ENCODE measurements at regions not wholly inside any gene's neighbourhood (a gene's known extent, or its start where the extent isn't known, plus 50 kb on each side); places are given as distances from the start of the nearest gene placed in this dataset.

DNA sequence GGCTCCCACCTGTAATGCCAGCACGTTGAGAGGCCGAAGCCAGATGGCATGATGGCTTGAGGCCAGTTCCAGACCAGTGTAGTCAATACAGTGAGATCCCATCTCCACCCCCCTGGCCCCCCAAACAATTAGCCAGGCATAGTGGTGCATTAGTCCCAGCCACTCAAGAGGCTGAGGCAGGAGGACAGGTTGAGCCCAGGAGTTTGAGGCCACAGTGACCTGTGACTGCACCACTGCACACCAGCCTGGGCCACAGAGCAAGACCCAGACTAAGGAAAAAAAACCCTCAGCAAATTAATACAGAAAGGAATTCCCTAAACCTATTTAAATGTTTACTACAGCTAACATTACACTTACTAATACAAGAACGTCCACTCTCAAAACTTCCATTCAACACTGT lies 424.6 kb downstream of the SHQ1 start:
- no peak for FAIRE-seq

DNA sequence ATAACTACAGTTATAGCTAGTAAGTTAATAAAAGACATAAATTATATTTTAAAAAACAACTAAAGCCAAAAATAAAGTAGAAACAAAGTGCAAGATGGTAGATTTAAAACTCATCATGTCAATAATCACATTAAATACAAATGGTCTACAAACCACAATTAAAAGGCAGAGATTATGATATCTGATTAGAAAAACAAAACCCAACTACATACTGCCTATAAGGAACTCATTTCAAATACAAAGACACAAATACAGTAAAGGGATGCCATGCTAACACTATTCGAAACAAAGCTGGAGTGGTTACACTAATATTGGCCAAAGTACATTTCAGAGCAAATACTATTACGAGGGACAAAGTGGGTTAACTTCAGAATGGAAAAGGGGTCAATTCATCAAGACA lies 426.5 kb downstream of the SHQ1 start:
- FAIRE-seq, result peak; percentile 3

DNA sequence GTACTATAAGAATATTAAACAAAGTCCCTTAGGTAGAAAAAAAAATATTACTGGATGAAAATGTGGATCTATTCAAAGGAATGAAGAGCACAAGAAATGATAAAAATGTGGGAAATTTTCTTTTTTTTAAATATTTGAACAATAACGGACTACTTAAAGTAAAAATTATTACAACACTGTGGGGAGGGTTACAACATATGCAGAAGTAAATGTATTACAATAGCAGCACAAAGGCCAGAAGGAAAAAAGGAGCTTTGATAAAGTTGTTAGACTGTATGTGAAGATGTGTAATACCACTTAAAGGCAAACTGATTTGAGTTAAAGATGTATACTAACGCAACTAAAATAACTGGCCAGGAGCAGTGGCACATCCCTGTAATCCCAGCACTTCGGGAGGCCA lies 427.1 kb downstream of the SHQ1 start:
- no peak for FAIRE-seq

DNA sequence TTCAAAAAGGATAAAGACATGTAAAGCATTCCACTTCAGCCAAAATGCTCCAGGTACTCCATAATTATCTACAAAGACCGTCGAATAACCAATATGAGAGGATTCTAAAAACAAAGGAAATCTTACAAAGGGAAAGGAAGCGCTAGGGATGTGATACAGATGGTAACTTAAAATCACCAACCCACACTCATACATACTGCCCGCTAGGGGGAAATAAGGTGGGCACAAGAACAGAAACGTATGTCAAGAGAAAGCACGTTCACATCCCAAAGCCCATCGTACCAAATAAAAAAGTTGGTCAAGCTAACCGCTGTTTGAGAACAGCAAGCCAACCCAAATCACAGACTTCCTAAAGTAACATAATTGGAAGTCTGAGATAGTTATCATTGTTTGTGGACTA lies 429.4 kb downstream of the SHQ1 start:
- FAIRE-seq, result no peak

DNA sequence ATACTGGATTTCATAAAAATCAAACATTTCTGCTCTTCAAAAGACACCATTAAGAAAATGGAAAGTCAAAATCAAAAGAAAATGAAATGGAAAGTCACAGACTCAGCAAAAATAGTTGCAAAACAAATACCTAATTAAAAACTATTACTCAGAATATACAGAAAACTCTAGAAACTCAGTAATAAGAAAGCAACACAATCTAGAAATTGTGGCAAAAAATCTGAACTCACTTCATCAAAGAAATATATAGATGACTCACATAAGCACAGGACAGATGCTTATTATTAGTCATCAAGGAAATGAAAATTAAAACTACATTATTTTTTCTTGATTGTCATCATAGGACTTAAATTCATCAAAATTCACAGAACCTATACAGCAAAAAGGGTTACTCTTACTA lies 430.0 kb downstream of the SHQ1 start:
- FAIRE-seq, result no peak

DNA sequence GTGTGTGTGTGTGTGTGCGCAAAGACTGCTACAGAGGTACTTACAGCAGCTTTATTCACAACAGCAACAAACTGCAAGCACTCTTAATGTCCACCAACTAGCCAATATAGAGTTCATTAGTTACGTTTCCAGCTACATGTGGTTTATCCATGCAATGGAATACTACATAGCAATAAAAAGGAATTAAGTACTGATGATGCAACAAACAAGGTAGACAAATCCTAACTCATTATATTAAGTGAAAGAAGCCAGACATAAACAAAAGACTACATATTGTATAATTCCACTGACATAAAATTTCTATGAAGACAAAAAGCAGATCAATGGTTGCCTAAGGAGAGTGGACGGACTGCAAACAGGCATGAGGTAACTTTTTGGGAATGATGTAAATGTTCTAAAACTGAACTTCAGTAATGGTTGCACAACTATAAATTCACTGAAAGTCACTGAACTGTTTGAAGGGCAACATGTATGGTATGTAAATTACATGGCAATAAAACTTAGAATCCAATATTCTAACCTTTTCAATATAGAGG lies 433.7 kb downstream of the SHQ1 start:
- FAIRE-seq, result no peak

DNA sequence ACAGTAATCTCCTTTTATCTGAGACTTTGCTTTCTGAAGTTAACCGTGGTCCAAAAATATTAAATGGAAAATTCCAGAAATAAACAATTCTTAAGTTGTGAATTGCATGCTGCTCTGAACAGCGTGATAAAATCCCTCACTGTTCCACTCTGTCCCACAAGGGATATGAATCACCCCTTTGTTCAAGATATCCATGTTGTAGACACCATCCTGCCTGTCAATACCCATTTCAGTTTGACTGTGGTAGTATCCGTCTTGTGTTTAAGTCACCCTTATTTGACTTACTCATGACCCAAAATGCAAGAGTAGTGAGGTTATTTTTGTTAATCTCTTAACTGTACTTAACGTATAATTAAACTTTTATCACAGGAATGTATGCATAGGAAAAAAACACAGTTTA lies 435.0 kb downstream of the SHQ1 start:
- no peak for FAIRE-seq

DNA sequence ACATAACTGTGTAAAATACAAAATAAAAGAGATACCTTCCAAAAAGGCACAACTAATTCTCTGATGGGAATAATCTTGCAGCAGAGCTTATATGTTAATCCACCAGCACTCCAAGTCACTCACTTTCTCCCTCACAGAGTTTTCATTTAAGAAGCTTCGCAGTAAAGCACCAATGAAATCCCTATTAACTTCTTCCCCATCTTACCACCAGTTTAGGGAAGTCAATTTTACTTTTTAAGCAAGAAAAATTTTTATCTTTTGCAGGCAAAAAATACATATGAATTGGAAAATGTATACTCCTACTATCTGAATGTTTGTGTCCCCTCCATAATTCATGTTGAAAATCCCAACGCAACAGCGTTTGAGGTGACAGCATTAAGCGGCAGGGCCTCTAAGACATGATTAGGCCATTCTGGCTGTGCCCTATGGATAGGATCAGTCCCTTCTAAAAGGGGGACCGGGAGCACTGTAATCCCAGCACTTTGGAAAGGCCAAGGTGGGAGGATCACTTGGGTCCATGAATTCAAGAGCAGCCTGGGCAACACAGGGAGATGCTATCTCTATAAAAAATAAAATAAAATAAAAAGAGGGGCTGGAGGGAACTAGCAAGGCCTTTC lies 435.8 kb downstream of the SHQ1 start:
- FAIRE-seq, result no peak

DNA sequence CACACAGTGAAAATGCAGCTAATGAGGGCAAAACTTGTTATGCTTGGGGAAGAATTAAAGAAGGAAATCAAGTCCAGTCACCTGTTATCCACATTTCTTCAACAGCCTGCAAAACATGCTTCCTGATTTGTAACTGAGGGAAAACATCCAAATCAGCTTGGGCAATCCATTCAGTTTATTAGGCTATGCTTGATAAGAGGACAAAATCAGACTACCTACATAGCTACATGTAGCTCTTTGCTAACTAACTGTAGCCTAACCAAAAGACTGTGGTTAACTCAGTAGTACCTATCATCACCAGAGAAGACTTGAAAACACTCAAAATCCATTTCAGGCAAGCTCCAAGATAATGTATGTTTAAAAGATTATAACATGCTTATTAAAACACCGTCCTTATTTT lies 436.4 kb downstream of the SHQ1 start:
- no peak for FAIRE-seq

DNA sequence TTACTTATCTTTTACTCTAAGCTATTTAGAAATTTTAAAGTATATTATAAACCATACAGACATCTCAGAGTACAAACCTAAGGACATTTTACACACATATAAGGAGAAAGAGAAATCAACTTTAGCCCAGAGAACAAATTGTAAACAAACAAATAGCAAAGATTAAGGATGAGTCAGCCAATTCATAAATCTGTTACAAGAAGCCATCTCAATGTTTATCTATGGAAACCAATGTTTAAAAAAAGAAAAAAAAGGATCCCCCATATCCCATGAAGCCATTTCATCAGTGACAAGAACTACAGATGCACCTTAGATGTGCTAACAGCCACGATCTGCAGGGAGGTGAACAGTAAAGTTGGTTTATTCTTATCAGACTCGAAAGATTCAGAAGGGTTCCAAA lies 437.1 kb downstream of the SHQ1 start:
- no peak for FAIRE-seq

DNA sequence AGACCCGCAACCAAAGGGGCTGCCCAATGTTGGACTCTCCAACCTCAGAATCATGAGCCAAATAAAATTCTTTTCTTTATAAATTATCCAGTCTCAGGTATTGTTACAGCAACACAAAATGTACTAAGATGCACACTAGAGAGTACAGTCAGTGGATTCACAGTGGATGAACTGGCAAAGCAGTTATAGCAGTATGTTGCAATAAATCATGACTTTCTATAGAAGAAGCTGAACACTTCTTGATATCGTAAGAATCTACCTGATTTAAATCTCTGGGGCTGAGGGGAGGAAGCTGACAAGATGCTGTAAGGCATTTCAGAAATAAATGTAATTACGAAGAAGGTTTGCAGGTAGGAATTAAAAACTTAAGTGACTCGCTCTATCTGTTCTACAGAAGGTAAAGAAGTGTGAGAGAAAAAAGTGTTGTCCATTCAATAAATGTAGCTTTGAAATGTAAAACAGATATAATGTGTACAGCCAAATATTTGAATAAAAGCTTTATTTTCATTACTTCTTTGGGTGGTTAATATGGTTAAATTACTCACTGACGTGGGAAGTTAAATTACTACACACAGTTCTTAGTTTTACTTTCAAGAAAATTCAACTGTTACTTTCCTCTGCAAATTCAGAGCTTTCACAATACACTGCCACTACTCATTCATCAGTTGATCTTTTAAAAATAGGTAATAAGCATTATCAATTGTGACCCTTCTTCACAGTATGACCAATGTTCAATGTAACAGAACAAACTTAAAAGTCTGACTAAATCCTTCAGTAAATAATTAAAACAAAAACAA lies 439.1 kb downstream of the SHQ1 start:
- FAIRE-seq, result no peak

DNA sequence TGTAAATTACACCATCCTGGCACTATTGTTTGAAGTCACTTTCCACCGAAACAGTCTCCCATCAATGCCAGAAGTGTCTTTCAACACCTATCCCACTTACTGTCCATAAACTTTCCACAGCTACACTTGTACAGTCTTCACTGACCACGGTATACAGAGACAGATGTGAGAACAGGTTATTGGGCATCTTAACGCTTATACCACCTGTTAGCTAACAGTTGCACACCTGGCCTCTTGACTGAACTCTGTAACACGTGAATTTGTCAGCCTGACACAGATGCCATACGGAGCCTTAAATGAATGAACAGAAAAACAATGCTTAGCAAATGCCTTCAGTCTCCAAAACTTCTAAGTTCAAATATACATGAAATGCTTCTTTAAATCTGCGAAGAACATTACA lies 440.5 kb downstream of the SHQ1 start:
- no peak for FAIRE-seq

DNA sequence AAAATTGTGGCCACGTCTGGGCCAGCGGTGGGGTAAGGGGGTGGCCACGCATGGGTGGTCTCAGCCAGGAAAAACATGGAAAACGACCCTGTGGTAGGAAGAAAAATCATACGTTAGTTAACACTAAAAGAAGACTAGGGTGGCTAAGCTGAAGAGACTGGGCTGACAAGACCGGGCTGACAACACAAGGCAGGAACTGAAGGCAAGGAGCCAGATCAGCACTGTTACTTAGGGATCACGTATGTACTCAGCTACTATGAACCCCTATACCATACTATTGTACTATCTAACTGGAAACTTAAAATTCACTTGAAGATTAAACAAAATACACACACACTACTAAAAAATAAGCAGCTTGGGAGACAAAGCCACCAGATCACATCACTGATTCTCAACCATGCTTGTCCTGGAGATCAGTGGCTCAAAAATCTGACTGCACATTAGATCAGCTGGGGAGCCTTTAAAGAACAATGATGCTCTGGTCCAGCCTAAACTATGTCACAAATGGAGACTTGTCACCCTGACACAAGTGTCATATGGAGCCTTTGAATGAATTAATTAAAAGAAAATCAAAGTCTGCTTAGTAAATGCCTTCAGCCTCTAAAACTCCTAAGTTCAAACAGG lies 442.2 kb downstream of the SHQ1 start:
- FAIRE-seq, result no peak

DNA sequence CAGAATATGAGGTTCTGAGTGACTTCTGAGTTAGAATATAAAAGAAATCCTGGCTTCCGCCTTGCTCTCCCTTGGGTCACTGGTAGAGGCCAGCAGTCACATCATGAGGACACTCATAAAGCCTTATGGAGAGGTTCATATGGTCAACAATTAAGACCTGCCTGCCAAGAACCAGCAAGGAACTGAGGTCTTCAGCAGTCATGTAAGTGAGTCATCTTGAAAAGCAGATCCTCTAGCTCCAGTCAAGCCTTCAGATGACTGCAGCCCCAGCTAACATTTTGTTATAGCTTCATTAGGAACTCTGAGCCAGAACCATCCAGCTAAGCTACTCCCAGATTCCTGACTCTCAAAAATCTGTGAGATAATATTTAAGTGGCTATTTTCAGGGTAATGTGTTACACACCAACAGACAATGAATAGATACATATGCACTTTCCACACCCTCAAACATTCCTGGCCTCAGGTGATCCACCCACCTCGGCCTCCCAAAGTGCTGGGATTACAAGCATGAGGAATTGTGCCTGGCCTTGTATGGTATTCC lies 447.2 kb downstream of the SHQ1 start:
- no peak for FAIRE-seq

DNA sequence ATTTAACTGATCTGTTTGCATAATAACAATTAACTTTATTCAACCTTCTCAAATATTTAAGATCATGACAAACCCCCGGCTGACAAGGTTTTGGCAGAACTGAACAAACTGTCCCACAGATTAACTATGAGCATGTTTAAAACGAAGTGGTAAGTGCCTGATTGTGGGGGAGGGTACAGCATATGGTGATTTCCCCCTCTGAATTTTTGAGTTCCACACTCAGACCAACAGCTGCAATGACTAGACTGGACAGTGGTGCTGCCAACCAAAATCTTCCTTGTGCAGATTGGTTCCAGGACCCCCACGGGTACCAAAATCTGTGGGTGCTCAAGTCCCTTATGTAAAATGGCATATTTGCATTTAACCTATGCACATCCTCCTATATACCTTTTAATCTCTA lies 449.5 kb downstream of the SHQ1 start:
- no peak for FAIRE-seq

DNA sequence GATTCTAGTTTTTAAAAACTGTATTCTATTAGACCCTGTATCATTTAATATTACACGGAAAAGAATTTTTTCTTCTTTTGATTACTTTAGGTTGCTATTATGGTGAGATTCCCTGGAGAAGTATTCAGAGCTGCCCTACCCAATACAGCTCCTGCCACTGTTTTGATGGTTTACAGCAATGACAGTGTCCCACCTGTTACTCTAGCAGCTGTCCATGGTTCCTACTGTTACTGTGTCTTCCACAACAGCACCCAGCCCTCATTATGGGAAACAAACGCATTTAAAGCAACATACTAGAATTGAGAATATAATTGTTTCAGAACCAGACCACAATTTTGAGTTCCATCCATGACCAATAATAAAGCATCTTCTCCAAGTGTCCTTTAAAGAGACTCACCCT lies 450.7 kb downstream of the SHQ1 start:
- FAIRE-seq, result no peak

DNA sequence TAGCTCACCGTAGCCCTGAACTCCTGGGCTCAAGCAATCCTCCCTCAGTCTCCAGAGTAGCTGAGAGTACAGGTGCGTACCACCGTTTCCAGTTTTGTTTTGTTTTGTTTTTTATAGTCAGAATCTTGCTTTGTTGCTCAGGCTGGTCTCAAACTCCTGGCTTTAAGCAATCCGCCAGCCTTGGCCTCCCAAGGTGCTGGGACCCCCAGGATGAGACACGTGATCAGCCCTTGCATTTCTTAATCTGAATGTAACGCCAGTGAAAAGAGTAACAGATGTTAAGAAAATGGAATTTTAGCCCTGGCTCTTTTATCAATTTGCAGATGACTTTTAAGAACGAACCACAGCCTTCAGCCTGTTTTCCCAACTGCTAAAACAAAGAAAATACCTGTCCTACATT lies 451.3 kb downstream of the SHQ1 start:
- FAIRE-seq, result no peak

DNA sequence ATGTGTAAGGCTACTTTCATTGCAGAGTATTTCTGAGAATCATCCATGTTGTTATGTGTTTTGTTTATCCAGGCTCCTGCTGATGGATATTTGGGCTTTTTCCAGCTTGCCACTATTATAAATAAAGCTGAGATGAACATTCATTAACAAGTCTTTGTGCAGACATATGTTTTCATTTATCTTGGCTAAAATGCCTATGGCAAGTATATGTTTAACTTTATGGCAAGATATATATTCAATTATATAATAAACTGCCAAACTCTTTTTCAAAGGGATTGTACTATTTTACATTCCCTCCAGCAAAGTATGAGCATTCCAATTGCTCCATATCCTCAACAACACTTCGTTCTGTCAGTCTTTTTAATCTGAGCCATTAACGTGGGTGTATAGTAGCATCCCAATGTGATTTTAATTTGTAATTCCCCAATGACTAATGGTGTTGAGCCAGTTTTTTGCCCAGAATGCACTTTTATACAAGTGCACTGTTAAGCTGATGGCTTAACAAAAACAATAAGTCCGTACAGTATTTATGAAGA lies 452.4 kb downstream of the SHQ1 start:
- no peak for FAIRE-seq

DNA sequence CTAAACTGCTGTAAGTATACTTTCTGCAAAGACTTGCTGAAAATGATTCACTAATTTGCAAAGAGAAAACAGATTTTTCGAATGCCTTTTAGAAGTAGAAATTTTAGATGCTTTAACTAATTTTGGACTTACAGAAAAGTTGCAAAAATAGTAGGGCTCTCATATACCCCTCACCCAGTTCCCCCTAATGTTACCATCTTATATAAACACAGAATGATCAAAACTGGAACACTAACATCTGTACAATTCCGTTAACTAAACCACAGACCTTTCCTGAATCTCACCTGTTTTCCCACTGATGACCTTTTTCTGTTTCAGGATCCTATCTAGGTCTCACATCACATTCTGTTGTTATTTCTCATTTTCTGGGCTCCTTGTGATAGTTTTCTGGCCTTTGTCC lies 454.8 kb downstream of the SHQ1 start:
- no peak for FAIRE-seq

DNA sequence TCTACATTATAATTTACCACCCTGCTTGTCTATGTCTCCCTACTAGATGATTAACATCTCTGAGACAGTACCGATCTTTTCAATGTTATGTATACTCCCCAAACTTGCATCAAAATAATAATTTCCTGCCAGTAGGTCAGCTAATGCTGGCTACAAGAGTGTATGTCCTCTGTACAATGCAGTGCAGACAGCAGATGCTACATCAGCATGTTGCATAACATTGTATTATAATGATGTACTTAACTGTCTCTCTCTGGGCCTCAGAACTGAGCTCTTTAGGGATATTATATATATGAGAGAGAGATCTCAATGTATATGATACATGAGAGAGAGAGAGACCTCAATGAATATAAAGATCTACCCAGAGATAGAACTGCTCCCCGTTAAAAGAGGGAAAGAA lies 456.6 kb downstream of the SHQ1 start:
- no peak for FAIRE-seq

DNA sequence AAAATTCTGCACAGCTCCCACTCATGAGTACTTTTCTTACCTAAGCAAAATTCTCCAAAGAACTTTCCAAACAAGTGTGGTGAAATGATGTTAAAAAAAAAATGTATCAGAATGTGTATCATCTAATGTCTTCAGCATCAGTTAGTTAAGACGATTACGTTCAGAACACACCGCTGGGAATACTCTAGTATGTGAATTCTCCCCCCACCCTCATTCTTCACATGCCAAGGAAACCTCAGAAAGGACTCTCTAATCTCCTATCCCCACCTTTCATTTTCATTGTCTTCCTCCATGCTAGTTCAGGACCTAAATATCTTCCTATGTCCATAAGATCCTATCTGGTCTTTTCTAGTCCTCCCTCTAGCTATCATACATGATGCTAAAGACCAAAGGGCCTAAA lies 457.4 kb downstream of the SHQ1 start:
- no peak for FAIRE-seq

DNA sequence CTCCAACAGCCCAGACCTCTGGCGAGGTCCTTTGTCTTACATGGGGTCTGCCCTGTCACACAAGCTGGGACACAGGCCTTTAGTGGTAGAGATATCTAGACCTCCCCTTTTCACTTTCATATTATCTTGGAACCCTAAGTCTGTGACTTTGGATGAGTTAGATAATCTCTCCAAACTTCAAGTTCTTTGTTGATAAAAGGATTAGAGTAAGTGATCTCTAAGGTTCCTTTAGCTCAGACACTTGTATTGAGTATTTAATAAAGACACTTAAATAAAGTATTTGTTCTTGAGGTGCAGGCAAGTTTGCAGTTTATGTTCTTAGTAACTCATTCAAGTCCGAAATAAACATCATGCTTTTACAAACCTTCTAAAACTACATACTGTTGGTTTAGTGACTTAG lies 459.6 kb downstream of the SHQ1 start:
- no peak for FAIRE-seq

DNA sequence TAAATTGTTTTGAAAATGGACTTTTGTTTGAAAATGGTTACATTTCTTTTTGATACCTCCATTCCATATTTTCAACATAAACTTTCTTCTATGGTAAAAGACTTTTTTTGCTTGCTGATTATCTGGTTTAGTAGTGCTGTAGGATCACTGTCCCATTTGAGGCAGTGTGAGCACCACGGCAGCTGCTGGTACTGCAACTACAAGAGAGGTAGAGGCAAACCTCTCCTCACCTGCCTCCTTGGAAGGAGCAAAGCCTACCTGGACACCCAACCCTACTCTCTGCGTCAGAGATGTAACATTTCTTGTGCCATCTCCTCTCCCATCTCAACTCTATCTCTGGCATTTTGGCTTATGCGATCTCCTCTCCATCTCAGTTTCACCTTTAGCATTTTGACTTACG lies 460.1 kb downstream of the SHQ1 start:
- no peak for FAIRE-seq
